NCI-H748 (cell line): ENCODE measurements at regions not wholly inside any gene's neighbourhood (a gene's known extent, or its start where the extent isn't known, plus 50 kb on each side); places are given as distances from the start of the nearest gene placed in this dataset.

ENCODE experiments used
- DNase-seq: peaks from one replicate; lab custom pipeline; 2025; ENCODE audit not compliant: unreplicated experiment; lab: John Stamatoyannopoulos, UW

GRCh38 chr11:59302991-59303390 is 55.7 kb upstream of the OR5AN1 start:
- DNase-seq = no peak

- no peak for DNase-seq
Observed at GRCh38 chr11:59295435-59295834, 63.3 kb upstream of the OR5AN1 start.

DNA sequence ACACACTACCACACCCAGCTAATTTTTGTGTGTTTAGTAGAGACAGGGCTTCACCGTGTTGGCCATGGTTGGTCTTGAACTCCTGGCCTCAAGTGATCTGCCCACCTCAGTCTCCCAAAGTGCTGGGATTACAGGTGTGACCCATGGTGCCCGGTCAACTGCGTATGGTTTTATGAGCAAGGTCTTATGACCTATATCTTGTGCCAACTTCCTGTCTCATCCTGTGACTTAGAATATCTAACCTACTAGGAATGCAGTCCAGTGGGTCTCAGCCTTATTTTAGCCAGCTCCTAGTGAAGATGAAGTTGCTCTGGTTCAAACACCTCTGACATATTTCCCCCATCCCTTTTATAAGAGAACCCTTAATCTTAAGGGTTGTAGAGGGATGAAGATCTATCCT is 66.1 kb upstream of the OR5AN1 start:
- no peak for DNase-seq

GRCh38 chr11:59291228-59291627 is 67.5 kb upstream of the OR5AN1 start:
- no peak for DNase-seq

GRCh38 chr11:59289356-59290181 is 69.1 kb upstream of the OR5AN1 start:
- no peak for DNase-seq

DNA sequence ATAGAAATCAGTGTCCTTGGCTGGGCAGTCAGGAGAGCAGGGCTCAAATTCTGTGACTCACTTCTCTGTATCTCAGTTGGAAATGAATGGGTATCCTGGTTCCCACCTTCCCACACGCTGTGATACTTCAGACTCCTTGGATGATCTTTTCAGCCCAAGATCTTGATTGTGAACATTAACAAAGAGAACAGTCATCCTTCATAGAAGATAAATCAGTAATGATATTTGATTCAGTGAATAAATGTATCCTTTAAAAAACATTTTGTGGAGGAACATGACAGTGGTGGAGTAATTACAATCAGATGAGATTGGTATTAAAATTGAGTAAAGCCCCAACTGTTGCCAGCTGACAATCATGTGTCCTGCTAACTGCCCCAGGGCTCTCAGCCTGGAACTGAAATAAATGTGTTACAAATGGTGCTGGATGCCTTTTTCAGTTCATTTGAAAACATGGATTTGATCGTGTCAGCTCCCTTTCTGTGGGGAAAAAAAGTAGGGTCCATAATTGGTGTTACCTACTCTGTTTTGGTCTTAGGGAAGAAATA is 72.9 kb upstream of the OR5AN1 start:
- DNase-seq = no peak

- DNase-seq = no peak
Observed at GRCh38 chr11:59284773-59285129, 72.0 kb upstream of the MPEG1 start.

- peak; percentile 55 for DNase-seq
Observed at GRCh38 chr11:59283825-59284772, 71.4 kb upstream of the MPEG1 start.

DNA sequence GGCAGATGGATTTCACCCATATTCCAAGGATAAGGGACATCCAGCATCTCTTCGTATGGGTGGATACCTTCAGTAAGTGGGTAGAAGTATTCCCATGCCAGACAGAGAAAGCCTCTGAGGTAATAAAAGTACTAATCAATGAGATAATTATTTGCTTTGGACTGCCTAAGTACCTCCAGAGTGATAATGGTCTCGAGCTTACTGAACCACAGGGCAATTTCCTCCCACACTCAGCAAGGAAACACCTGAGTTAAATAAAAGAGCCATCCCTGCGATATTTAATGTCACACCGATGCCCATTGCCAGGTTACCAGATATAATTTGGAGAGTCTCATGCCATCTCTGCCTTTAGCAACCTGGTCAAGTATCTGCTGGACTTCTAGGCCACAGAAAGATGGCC is 70.6 kb upstream of the MPEG1 start:
- peak; percentile 19 for DNase-seq

DNA sequence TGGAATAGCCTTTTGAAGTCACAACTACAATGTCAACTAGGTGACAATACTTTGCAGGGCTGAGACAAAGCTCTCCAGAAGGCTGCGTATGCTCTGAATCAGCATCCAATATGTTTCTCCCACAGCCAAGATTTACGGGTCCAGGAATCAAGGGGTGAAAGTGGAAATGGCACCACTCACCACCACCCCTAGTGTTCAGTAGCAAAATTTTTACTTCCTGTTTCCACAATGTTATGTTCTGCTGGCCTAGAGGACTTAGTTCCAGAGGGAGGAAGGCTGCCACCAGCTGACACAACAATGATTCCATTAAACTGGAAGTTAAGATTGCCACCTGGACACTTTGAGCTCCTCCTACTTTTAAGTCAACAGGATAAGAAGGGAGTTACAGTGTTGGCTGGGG is 68.5 kb upstream of the MPEG1 start:
- no peak for DNase-seq

DNA sequence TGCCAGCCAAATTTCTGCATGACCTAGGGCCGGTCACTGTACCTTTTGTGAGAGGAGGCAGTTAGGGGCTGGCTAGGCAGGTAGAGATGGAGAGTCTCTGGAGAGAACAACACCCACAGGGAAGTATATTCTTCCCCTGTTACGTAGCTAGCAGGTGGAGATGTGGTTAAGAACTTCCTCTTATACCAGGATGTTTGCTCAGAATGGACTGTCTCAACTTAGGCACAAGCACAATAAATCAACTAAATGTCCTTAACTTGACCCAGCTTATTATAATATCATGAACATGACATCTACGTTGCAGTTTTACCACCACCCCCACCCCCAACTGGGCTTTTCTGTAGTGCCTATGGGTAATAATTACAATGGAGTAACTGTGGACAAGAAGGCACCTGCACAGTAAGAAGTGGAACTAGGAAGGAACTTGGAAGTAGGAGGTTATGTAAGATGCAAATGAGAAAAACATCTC is 60.7 kb upstream of the MPEG1 start:
- DNase-seq = no peak

- no peak for DNase-seq
Observed at GRCh38 chr11:59272771-59273372, 60.1 kb upstream of the MPEG1 start.

- DNase-seq = no peak
Observed at GRCh38 chr11:59271811-59272327, 59.1 kb upstream of the MPEG1 start.

- no peak for DNase-seq
Observed at GRCh38 chr11:59271247-59271755, 58.6 kb upstream of the MPEG1 start.

- DNase-seq = no peak
Observed at GRCh38 chr11:59267736-59268475, 55.2 kb upstream of the MPEG1 start.

DNA sequence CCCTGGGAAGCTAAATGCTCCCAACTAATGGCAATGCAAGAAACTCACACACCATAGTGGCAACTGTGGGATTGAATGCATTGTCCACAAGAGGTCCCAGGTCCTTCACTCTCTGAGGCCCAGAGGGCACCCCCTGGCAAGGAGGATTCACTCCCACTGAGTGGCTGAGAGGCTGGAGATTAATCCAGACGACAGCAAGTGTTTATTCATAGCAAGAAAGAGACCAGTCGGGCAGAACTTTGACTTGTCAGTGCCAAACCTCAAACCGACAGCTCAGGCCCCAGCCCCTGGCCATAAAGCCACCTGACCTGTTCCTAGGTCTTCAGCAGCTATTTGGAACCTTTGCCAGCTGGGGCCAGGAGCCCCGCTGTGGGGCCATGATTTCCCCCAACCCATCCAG is 54.5 kb upstream of the MPEG1 start:
- DNase-seq = no peak

DNA sequence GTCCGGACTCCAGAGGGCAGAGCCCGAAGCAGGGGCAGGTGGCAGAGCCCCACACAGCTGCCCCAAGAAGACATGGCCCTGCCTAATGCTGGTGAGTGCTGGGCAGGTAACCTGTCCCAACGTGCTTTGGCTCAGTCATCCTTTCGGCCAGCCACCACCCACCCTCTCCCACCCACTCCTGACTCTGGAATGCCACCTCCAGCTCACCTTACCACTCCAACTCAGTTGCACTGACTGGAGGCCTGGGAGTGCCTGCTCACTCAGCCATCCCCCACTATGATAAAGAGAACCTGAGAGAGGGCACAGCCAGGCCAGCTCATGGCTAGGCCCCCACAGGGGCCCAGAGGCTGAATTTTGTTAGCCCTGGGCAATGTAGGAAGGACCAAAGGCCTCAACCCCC is 53.8 kb upstream of the MPEG1 start:
- no peak for DNase-seq

DNA sequence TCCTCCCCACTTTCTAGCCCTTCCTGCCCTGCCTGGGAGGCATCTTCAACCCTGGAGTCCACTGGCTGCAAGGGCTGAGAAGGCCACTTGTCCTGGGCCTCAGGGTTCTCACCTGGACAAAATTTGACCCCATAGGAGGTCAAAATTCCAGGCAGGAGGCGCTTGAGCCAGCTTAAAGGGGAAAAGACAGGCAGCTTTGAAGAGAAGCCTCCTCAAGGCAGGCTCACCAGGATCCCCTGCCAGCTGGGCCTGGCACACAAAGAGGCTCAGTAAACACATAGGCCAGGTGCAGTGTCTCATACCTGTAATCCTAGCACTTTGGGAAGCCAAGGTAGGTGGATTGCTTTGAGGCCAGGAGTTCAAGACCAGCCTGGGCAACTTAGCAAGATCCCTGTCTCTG is 53.0 kb upstream of the MPEG1 start:
- no peak for DNase-seq

DNA sequence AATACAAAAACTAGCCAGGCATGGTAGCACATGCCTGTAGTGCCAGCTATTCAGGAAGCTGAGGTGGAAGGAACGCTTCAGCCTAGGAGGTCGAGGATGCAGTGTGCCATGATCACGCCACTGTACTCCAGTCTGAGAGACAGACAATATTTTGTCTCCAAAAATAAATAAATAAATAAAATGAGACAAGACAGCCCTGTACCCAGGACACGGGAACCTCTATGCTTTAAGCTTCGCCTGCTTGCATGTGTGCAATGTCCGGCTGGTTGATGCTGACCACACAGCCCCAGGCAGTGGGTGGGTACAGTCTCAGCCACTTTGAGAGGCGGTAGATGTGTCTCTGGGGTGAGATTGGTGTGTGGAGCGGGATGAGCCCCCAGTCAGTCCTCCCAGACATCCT is 52.0 kb upstream of the MPEG1 start:
- no peak for DNase-seq

DNA sequence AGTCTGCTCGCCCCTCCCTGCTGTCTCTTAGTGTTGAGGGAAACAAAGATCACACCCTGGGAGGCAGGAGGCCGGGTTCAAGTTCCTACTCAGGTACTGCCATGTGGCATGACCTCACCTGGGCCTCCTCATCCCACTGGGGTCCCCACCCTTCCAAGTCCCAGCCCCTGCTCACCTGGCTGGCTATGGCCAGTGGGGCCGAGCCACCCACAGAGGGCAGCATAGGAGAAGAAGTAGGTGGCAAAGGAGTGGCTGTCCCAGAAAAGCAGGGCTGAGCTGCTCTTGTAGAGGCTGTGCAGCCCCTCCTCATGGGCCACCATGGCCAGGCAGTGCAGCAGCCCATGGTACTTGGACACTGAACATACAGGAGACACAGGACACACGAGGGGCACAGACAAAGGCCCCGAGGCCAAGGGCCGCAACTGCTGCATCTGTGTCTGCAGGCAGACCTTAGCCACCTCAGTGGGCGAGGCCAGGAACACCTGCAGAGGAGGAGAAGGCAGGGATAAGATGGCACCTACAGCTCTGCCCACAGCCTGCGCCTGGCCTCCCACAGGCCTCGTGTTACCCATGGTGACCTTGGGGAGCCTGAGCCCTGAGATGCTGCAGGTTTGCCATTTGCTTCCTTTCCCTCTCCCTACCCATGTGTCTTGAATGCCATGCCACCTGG is 50.6 kb upstream of the MPEG1 start:
- DNase-seq = peak; percentile 9
